IMR-90 (cell line): ENCODE measurements at regions not wholly inside any gene's neighbourhood (a gene's known extent, or its start where the extent isn't known, plus 50 kb on each side); places are given as distances from the start of the nearest gene placed in this dataset.

ENCODE experiments used
- ATAC-seq: fragments of 200-7000 bp; cut with Tn5 transposase; 2 replicates; pipeline ENCODE4 v1.9.1; 2020; ENCODE audit warnings: low read depth, mild to moderate bottlenecking, moderate library complexity
- BruUV-seq: library from RNA; stranded (reverse); fragments of 400-500 nt; replicated peaks from 2 replicates; lab custom pipeline; 2021; lab: Mats Ljungman, UMichigan
- CTCF ChIA-PET: fragments of 300-600 bp; formaldehyde crosslinking; extraction: SDS; loops from one replicate; lab custom pipeline; 2021; ENCODE audit warnings: antibody characterized with exemption; lab: Yijun Ruan, JAX
- POLR2A ChIA-PET: fragments of 300-600 bp; sonication (Branson Sonifier 250); formaldehyde crosslinking; loops from one replicate; lab custom pipeline; 2022; ENCODE audit warnings: antibody characterized with exemption; ENCODE audit not compliant: unreplicated experiment; lab: Charles Lee
- DNase-seq: peaks from one replicate; pipeline ENCODE4 v3.0.0; 2013
- H2AFZ ChIP-seq: replicated peaks from 2 replicates; pipeline ENCODE3; 2013; ENCODE audit warnings: low read length, mild to moderate bottlenecking; ENCODE audit not compliant: poor library complexity
- H2AK5ac ChIP-seq: 2 replicates; pipeline ENCODE4 v1.6.1; 2013; ENCODE audit warnings: low read depth, low read length, inconsistent platforms
- H2AK9ac ChIP-seq: replicated peaks from 2 replicates; pipeline ENCODE3; 2013; ENCODE audit warnings: mild to moderate bottlenecking, low read depth, low read length, moderate library complexity; ENCODE audit not compliant: poor library complexity
- H2BK120ac ChIP-seq: 2 replicates; pipeline ENCODE4 v1.6.1; 2013; ENCODE audit warnings: low read depth, low read length, inconsistent platforms
- H2BK15ac ChIP-seq: 3 replicates; pipeline ENCODE4 v1.6.1; 2013; ENCODE audit warnings: low read depth, low read length, inconsistent platforms
- H2BK20ac ChIP-seq: 2 replicates; pipeline ENCODE4 v1.6.1; 2013; ENCODE audit warnings: low read depth, mild to moderate bottlenecking, inconsistent platforms, low read length, moderate library complexity
- H2BK5ac ChIP-seq: 2 replicates; pipeline ENCODE4 v1.6.1; 2013; ENCODE audit warnings: mild to moderate bottlenecking, low read depth, low read length, inconsistent platforms; ENCODE audit not compliant: poor library complexity, severe bottlenecking
- H3K14ac ChIP-seq: replicated peaks from 2 replicates; pipeline ENCODE4 v1.6.1; 2013; ENCODE audit warnings: low read depth, low read length, inconsistent platforms
- H3K18ac ChIP-seq: 2 replicates; pipeline ENCODE4 v1.6.1; 2013; ENCODE audit warnings: low read depth, low read length, control low read depth
- H3K23ac ChIP-seq: 2 replicates; pipeline ENCODE4 v1.6.1; 2013; ENCODE audit warnings: low read depth, low read length, inconsistent platforms
- H3K27ac ChIP-seq: 2 replicates; pipeline ENCODE4 v1.5.1; 2013; ENCODE audit warnings: mild to moderate bottlenecking, control low read depth, low read length; ENCODE audit not compliant: insufficient read depth
- H3K27me3 ChIP-seq: 2 replicates; pipeline ENCODE4 v1.6.1; 2013; ENCODE audit warnings: low read length; ENCODE audit not compliant: control insufficient read depth, insufficient read depth
- H3K36me3 ChIP-seq: 2 replicates; pipeline ENCODE4 v1.6.1; 2013; ENCODE audit warnings: low read length, mixed read lengths; ENCODE audit not compliant: control insufficient read depth, insufficient read depth
- H3K4ac ChIP-seq: 2 replicates; pipeline ENCODE4 v1.6.1; 2013; ENCODE audit warnings: low read depth, low read length, inconsistent platforms
- H3K4me1 ChIP-seq: 2 replicates; pipeline ENCODE4 v1.6.1; 2013; ENCODE audit warnings: low read length, mixed read lengths; ENCODE audit not compliant: control insufficient read depth, insufficient read depth
- H3K4me2 ChIP-seq: 2 replicates; pipeline ENCODE4 v1.6.1; 2013; ENCODE audit warnings: low read depth, mild to moderate bottlenecking, control low read depth, low read length, moderate library complexity
- H3K4me3 ChIP-seq: 2 replicates; pipeline ENCODE4 v1.5.1; 2013; ENCODE audit warnings: low read depth, mild to moderate bottlenecking, control low read depth, low read length, moderate library complexity; ENCODE audit not compliant: insufficient read depth
- H3K56ac ChIP-seq: 2 replicates; pipeline ENCODE4 v1.6.1; 2013; ENCODE audit warnings: low read length, inconsistent platforms; ENCODE audit not compliant: insufficient read depth; ENCODE audit errors: extremely low read depth
- H3K79me1 ChIP-seq, 2 experiments: 2 replicates each; pipeline ENCODE4 v1.6.1; 2013; ENCODE audit warnings: low read length in 2 of 2, inconsistent platforms in 1 of 2, low read depth in 1 of 2
- H3K9ac ChIP-seq: 2 replicates; pipeline ENCODE4 v1.6.1; 2013; ENCODE audit warnings: low read depth, low read length, control low read depth
- H3K9me1 ChIP-seq: 2 replicates; pipeline ENCODE4 v1.6.1; 2013; ENCODE audit warnings: low read length, inconsistent platforms; ENCODE audit not compliant: insufficient read depth
- H3K9me3 ChIP-seq: 2 replicates; pipeline ENCODE4 v1.6.1; 2013; ENCODE audit warnings: low read length; ENCODE audit not compliant: control insufficient read depth, insufficient read depth
- H4K20me1 ChIP-seq: 2 replicates; pipeline ENCODE4 v1.6.1; 2013; ENCODE audit warnings: low read length, inconsistent platforms; ENCODE audit not compliant: insufficient read depth
- H4K5ac ChIP-seq: 2 replicates; pipeline ENCODE4 v1.6.1; 2013; ENCODE audit warnings: mild to moderate bottlenecking, low read depth, low read length, control low read depth
- H4K8ac ChIP-seq, 2 experiments: 2 replicates each; pipeline ENCODE4 v1.6.1; 2013; ENCODE audit warnings: low read depth in 2 of 2, low read length in 2 of 2, control low read depth in 1 of 2, inconsistent platforms in 1 of 2
- H4K91ac ChIP-seq: 2 replicates; pipeline ENCODE4 v1.6.1; 2013; ENCODE audit warnings: low read depth, low read length, inconsistent platforms; ENCODE audit not compliant: insufficient read depth
- RFX5 ChIP-seq: IDR thresholded peaks from 2 replicates; pipeline ENCODE4 v1.8.0; 2012; ENCODE audit warnings: low read depth, mild to moderate bottlenecking, low read length, moderate library complexity
- SMC3 ChIP-seq: fragments of 150-350 bp; IDR thresholded peaks from 2 replicates; pipeline ENCODE4 v1.6.1; 2016; ENCODE audit warnings: low read depth, mild to moderate bottlenecking, antibody characterized with exemption, low read length, moderate library complexity
- WGBS, 2 experiments: methylation state at CpG; one replicate each; pipeline versions ENCODE4 v1.1.5 to v1.1.7; 2013; ENCODE audit warnings: missing lambda C conversion rate in 2 of 2; ENCODE audit not compliant: insufficient read length in 1 of 2; ENCODE audit errors: extremely low coverage in 2 of 2; 5-methylcytosine and 5-hydroxymethylcytosine counted together
- dilution Hi-C: fragments of 300-500 bp; cut with HindIII; formaldehyde crosslinking; loops from one replicate; pipeline ENCODE4 v1.14.3; 2018; ENCODE audit warnings: low sequenced_read_pairs; ENCODE audit not compliant: unreplicated experiment
- in situ Hi-C: fragments of 300-500 bp; cut with MboI; formaldehyde crosslinking; loops from 3 replicates; pipeline ENCODE4 v1.14.3; 2019; ENCODE audit warnings: low sequenced_read_pairs, inconsistent platforms, mixed read lengths
- intact Hi-C: fragments of 100-400 bp; cut with micrococcal nuclease; formaldehyde crosslinking; loops from 2 replicates; pipeline ENCODE4 v1.10.0; 2022

DNA sequence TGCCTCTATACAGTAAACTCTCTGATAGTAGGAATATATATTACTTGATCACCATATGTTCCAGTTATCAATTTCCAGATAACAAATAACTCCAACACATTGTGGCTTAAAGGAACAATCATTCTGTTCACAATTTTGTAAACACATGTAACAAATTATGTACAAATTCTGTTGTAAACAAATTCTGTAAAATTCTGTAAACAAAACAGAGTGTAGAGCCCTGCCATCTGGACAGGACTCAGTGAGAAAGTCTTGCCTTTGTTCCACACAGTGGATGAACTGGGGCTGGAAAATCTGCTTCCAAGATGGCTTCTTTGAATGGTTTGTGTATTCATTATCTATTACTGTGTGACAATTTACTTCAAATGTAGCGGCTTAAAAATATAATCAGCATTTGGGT lies 69.0 kb upstream of the LRRC7 start:
- Histone ChIP-seq H4K91ac (no peak overlapping the region), H3K9me3 (no peaks in the 10 kb centered on the region), H3K27me3 (no peaks in the 10 kb centered on the region), H2BK15ac (no peak overlapping the region), H3K4me2 (no peak overlapping the region), H4K8ac (no peak overlapping the region), H3K18ac (no peak overlapping the region), H3K4me3 (no peak overlapping the region), H3K4ac (no peak overlapping the region), H3K36me3 (no peaks in the 10 kb centered on the region), H2AK5ac (no peak overlapping the region), H3K27ac (no peak overlapping the region), H3K9me1 (no peaks in the 10 kb centered on the region), H3K14ac (no peak overlapping the region), H3K56ac (no peak overlapping the region), H2AK9ac (no peak overlapping the region), H3K79me1 (no peaks in the 10 kb centered on the region), H2BK20ac (no peak overlapping the region), H4K5ac (no peak overlapping the region), H3K9ac (no peak overlapping the region), H2BK120ac (no peak overlapping the region), H3K4me1 (no peaks in the 10 kb centered on the region), H4K20me1 (no peaks in the 10 kb centered on the region), H2BK5ac (no peak overlapping the region), H2AFZ (no peak overlapping the region), H3K23ac (no peak overlapping the region)
- POLR2A ChIA-PET, result no interaction called here
- ATAC-seq (no peak), DNase-seq (no peak)
- intact Hi-C loops, result no loop called here
- TF ChIP-seq SMC3 (no peak), RFX5 (no peak)
- dilution Hi-C loops, result no loop called here
- BruUV-seq, result no TSS peak
- no CpG with 5 or more reads among the region's 1 CpG for WGBS, 2 experiments
- in situ Hi-C loops, result no loop called here
- CTCF ChIA-PET, result no interaction called here
